ENCODE measurements at regions not wholly inside any gene's neighbourhood (a gene's known extent, or its start where the extent isn't known, plus 50 kb on each side); places are given as distances from the start of the nearest gene placed in this dataset.

- Histone ChIP-seq H3K9me3 (ENCODE audit: low read depth) (no peaks in the 10 kb centered on the region), H3K9me2 (replicated peaks; ENCODE audit: insufficient read depth) (no peaks in the 10 kb centered on the region), H3K27me3 (no peaks in the 10 kb centered on the region), H3K79me2 (no peaks in the 10 kb centered on the region), H3K4me2 (no peak overlapping the region), H3K4me1 (ENCODE audit: insufficient read depth) (no peaks in the 10 kb centered on the region), H3K4me3 (no peak overlapping the region), H4K20me1 (ENCODE audit: insufficient read depth, poor library complexity, severe bottlenecking) (no peaks in the 10 kb centered on the region), H2AFZ (no peak overlapping the region), H3K27ac (no peak overlapping the region), H3K36me3 (replicated peaks; ENCODE audit: insufficient read depth, low read depth) (no peaks in the 10 kb centered on the region)
- no peak for DNase-seq (ENCODE audit: low spot score)
- WGBS (ENCODE audit: low lambda C conversion rate, missing lambda C conversion rate), result 91% methylated on average over 4 of the region's 4 CpGs
- TF ChIP-seq CTCF (IDR thresholded peaks at IDR 0.05; ENCODE audit: poor library complexity) (no peak), EZH2 (IDR thresholded peaks at IDR 0.05; ENCODE audit: borderline replicate concordance) (no peak), EZH2phosphoT487 (IDR thresholded peaks at IDR 0.05; ENCODE audit: low read depth, severe bottlenecking, unreplicated experiment) (no peak)
Observed at GRCh38 chr3:72191209-72191960, 406.4 kb upstream of the PROK2 start.

GRCh38 chr3:72190050-72190449 is 405.1 kb upstream of the PROK2 start:
- Histone ChIP-seq H2AFZ (no peak overlapping the region), H3K9me3 (ENCODE audit: low read depth) (no peaks in the 10 kb centered on the region), H3K27ac (no peak overlapping the region), H3K27me3 (no peaks in the 10 kb centered on the region), H3K4me1 (ENCODE audit: insufficient read depth) (no peaks in the 10 kb centered on the region), H3K4me3 (no peak overlapping the region), H3K9me2 (replicated peaks; ENCODE audit: insufficient read depth) (no peaks in the 10 kb centered on the region), H4K20me1 (ENCODE audit: insufficient read depth, poor library complexity, severe bottlenecking) (no peaks in the 10 kb centered on the region), H3K4me2 (no peak overlapping the region), H3K36me3 (replicated peaks; ENCODE audit: insufficient read depth, low read depth) (no peaks in the 10 kb centered on the region), H3K79me2 (no peaks in the 10 kb centered on the region)
- DNase-seq (ENCODE audit: low spot score), result no peak
- TF ChIP-seq CTCF (IDR thresholded peaks at IDR 0.05; ENCODE audit: poor library complexity) (no peak), EZH2 (IDR thresholded peaks at IDR 0.05; ENCODE audit: borderline replicate concordance) (no peak), EZH2phosphoT487 (IDR thresholded peaks at IDR 0.05; ENCODE audit: low read depth, severe bottlenecking, unreplicated experiment) (no peak)
- whole genome bisulfite sequencing (ENCODE audit: low lambda C conversion rate, missing lambda C conversion rate), result 88% methylated on average over 5 of the region's 5 CpGs

- whole genome bisulfite sequencing (ENCODE audit: low lambda C conversion rate, missing lambda C conversion rate), result 88% methylated on average over 3 of the region's 3 CpGs
- H2AFZ ChIP-seq, result no peak overlapping the region
- H3K4me1 ChIP-seq (ENCODE audit: insufficient read depth), result no peaks in the 10 kb centered on the region
- no peak for TF ChIP-seq CTCF (IDR thresholded peaks at IDR 0.05; ENCODE audit: poor library complexity)
- no peak for TF ChIP-seq EZH2 (IDR thresholded peaks at IDR 0.05; ENCODE audit: borderline replicate concordance)
- no peak for TF ChIP-seq EZH2phosphoT487 (IDR thresholded peaks at IDR 0.05; ENCODE audit: low read depth, severe bottlenecking, unreplicated experiment)
- no peak for DNase-seq (ENCODE audit: low spot score)
- no peak overlapping the region for H3K27ac ChIP-seq
- H3K27me3 ChIP-seq, result no peaks in the 10 kb centered on the region
- no peaks in the 10 kb centered on the region for H3K9me3 ChIP-seq (ENCODE audit: low read depth)
- H3K4me2 ChIP-seq, result no peak overlapping the region
- H3K4me3 ChIP-seq, result no peak overlapping the region
- no peaks in the 10 kb centered on the region for H4K20me1 ChIP-seq (ENCODE audit: insufficient read depth, poor library complexity, severe bottlenecking)
- H3K79me2 ChIP-seq, result no peaks in the 10 kb centered on the region
- no peaks in the 10 kb centered on the region for H3K9me2 ChIP-seq (replicated peaks; ENCODE audit: insufficient read depth)
- no peaks in the 10 kb centered on the region for H3K36me3 ChIP-seq (replicated peaks; ENCODE audit: insufficient read depth, low read depth)
Observed at GRCh38 chr3:72189339-72189738, 404.4 kb upstream of the PROK2 start.

Measured in hepatocyte (in vitro differentiated cells).